B cell (primary cell): ENCODE measurements at regions not wholly inside any gene's neighbourhood (a gene's known extent, or its start where the extent isn't known, plus 50 kb on each side); places are given as distances from the start of the nearest gene placed in this dataset.

Experiments used
- ATAC-seq: fragments of 200-7000 bp; cut with Tn5 transposase; one replicate; pipeline ENCODE4 v1.10.0; 2021; ENCODE audit warnings: low read depth, mild to moderate bottlenecking, moderate number of reproducible peaks, moderate library complexity
- CTCF ChIA-PET: fragments of 350-600 bp; sonication (Branson Sonifier 250); formaldehyde crosslinking; loops from one replicate; lab custom pipeline; 2021; ENCODE audit warnings: antibody characterized with exemption, inconsistent platforms; lab: Charles Lee
- POLR2A ChIA-PET: fragments of 350-600 bp; sonication (Branson Sonifier 250); formaldehyde crosslinking; loops from one replicate; lab custom pipeline; 2021; ENCODE audit warnings: antibody characterized with exemption; lab: Charles Lee
- DNase-seq: peaks from one replicate; pipeline ENCODE4 v3.0.0; 2013
- H2AFZ ChIP-seq: 2 replicates; pipeline ENCODE4 v1.6.1; 2012; ENCODE audit warnings: mild to moderate bottlenecking, low read depth, low read length; ENCODE audit not compliant: insufficient read depth, poor library complexity, severe bottlenecking
- H3K27ac ChIP-seq, 2 donors: 1 replicate in 1 of 2; 2 replicates in 1 of 2; pipeline ENCODE4 v1.5.1; 2012 to 2013; ENCODE audit warnings: low read length in 2 of 2, mild to moderate bottlenecking in 2 of 2, moderate library complexity in 1 of 2
- H3K27me3 ChIP-seq, 4 experiments: fragments of 200-600 bp in 1 of 4; sonication (generic) in 1 of 4; replicated peaks in 1 of 4; 1 replicate in 2 of 4; 2 replicates in 2 of 4; pipeline versions ENCODE4 v1.6.1 to v1.7.0; 2013 to 2016; ENCODE audit warnings: low read length in 3 of 4, mild to moderate bottlenecking in 2 of 4, mixed read lengths in 1 of 4, moderate library complexity in 1 of 4; ENCODE audit not compliant: insufficient read depth in 4 of 4, control insufficient read depth in 3 of 4; ENCODE audit errors: control extremely low read depth in 1 of 4
- H3K36me3 ChIP-seq, 2 experiments: replicated peaks in 1 of 2; 1 replicate in 1 of 2; 2 replicates in 1 of 2; pipeline versions ENCODE4 v1.6.1 to v1.7.1; 2013; ENCODE audit warnings: low read length in 1 of 2; ENCODE audit not compliant: insufficient read depth in 2 of 2, control insufficient read depth in 1 of 2; ENCODE audit errors: control extremely low read depth in 1 of 2, extremely low read depth in 1 of 2
- H3K4me1 ChIP-seq, 2 donors: fragments of 200-600 bp in 1 of 2; sonication (generic) in 1 of 2; 1 replicate in 1 of 2; 2 replicates in 1 of 2; pipeline versions ENCODE4 v1.5.1 to v1.6.1; 2013 to 2017; ENCODE audit warnings: low read length in 2 of 2; ENCODE audit not compliant: control insufficient read depth in 2 of 2, insufficient read depth in 2 of 2
- H3K4me2 ChIP-seq: replicated peaks from 2 replicates; pipeline ENCODE3; 2012; ENCODE audit warnings: mild to moderate bottlenecking, low read depth, low read length; ENCODE audit not compliant: poor library complexity, severe bottlenecking
- H3K4me3 ChIP-seq, 5 experiments: fragments of 200-600 bp in 1 of 5; sonication (generic) in 1 of 5; 1 replicate in 3 of 5; 2 replicates in 2 of 5; pipeline versions ENCODE4 v1.5.1 to v1.7.0; 2011 to 2016; ENCODE audit warnings: low read length in 4 of 5, mild to moderate bottlenecking in 4 of 5, low read depth in 2 of 5, control low read depth in 1 of 5, moderate library complexity in 1 of 5; ENCODE audit not compliant: insufficient read depth in 1 of 5; ENCODE audit errors: control extremely low read depth in 1 of 5, extremely low read depth in 1 of 5
- H3K79me2 ChIP-seq: fragments of 200-600 bp; sonication (generic); one replicate; pipeline ENCODE4 v1.6.0; 2016; ENCODE audit warnings: low read length; ENCODE audit not compliant: control insufficient read depth, insufficient read depth
- H3K9ac ChIP-seq: fragments of 200-600 bp; sonication (generic); 2 replicates; pipeline ENCODE4 v1.6.1; 2017; ENCODE audit warnings: mild to moderate bottlenecking, low read length, moderate library complexity
- H3K9me3 ChIP-seq, 3 donors: one replicate each; pipeline versions ENCODE4 v1.6.1 to v1.7.1; 2013; ENCODE audit warnings: low read length in 2 of 3; ENCODE audit not compliant: control insufficient read depth in 2 of 3, insufficient read depth in 1 of 3; ENCODE audit errors: control extremely low read depth in 1 of 3
- H4K20me1 ChIP-seq: 2 replicates; pipeline ENCODE4 v1.6.0; 2012; ENCODE audit warnings: mild to moderate bottlenecking, low read length; ENCODE audit not compliant: insufficient read depth, control insufficient read depth, poor library complexity, severe bottlenecking
- H3K27ac Mint-ChIP-seq: one replicate; pipeline ENCODE4 v1.8.0; 2021; ENCODE audit warnings: mixed read lengths
- H3K27me3 Mint-ChIP-seq: one replicate; pipeline ENCODE4 v1.8.0; 2021; ENCODE audit warnings: mixed read lengths
- H3K4me1 Mint-ChIP-seq: one replicate; pipeline ENCODE4 v1.8.0; 2021; ENCODE audit warnings: mixed read lengths
- H3K4me3 Mint-ChIP-seq: one replicate; pipeline ENCODE4 v1.8.0; 2021; ENCODE audit warnings: mixed read lengths
- H3K9me3 Mint-ChIP-seq: one replicate; pipeline ENCODE4 v1.8.0; 2022; ENCODE audit warnings: mixed read lengths; ENCODE audit not compliant: insufficient read depth
- EZH2 ChIP-seq: IDR thresholded peaks from 2 replicates; pipeline ENCODE4 v1.6.1; 2012; ENCODE audit warnings: borderline replicate concordance, low read depth, mild to moderate bottlenecking, moderate library complexity, low read length; ENCODE audit not compliant: insufficient read depth, poor library complexity, severe bottlenecking
- WGBS: methylation state at CpG from one replicate; pipeline ENCODE4 v1.1.5; 2013; ENCODE audit warnings: missing lambda C conversion rate; ENCODE audit not compliant: insufficient coverage; 5-methylcytosine and 5-hydroxymethylcytosine counted together
- intact Hi-C: fragments of 100-400 bp; cut with micrococcal nuclease; formaldehyde crosslinking; loops from one replicate; pipeline ENCODE4 v1.10.0; 2022
- TF ChIP-seq, protein P1 (sequence below): fragments of 200-600 bp; IDR thresholded peaks from one replicate; pipeline ENCODE4 v1.8.0; 2022; ENCODE audit warnings: antibody characterized with exemption, mild to moderate bottlenecking

GRCh38 chr6:50427267-50427666 lies 286.1 kb upstream of the TFAP2D start:
- H3K4me1 ChIP-seq, result no peaks in the 10 kb centered on the region
- Mint-ChIP-seq H3K27ac (no peak overlapping the region), H3K4me3 (no peak overlapping the region), H3K9me3 (peaks cover 5% of the 10 kb centered on the region), H3K4me1 (no peaks in the 10 kb centered on the region), H3K27me3 (no peaks in the 10 kb centered on the region)
- TF ChIP-seq, protein P1, sequence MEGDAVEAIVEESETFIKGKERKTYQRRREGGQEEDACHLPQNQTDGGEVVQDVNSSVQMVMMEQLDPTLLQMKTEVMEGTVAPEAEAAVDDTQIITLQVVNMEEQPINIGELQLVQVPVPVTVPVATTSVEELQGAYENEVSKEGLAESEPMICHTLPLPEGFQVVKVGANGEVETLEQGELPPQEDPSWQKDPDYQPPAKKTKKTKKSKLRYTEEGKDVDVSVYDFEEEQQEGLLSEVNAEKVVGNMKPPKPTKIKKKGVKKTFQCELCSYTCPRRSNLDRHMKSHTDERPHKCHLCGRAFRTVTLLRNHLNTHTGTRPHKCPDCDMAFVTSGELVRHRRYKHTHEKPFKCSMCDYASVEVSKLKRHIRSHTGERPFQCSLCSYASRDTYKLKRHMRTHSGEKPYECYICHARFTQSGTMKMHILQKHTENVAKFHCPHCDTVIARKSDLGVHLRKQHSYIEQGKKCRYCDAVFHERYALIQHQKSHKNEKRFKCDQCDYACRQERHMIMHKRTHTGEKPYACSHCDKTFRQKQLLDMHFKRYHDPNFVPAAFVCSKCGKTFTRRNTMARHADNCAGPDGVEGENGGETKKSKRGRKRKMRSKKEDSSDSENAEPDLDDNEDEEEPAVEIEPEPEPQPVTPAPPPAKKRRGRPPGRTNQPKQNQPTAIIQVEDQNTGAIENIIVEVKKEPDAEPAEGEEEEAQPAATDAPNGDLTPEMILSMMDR, result no peak
- TF ChIP-seq EZH2, result no peak
- ATAC-seq (no peak), DNase-seq (no peak)
- ChIA-PET POLR2A (no interaction called here), CTCF (no interaction called here)
- intact Hi-C loops, result no loop called here
- H3K27ac ChIP-seq, result no peak overlapping the region
- H4K20me1 ChIP-seq, result no peaks in the 10 kb centered on the region
- no peaks in the 10 kb centered on the region for H3K36me3 ChIP-seq
- no peak overlapping the region for H2AFZ ChIP-seq
- no peaks in the 10 kb centered on the region for H3K27me3 ChIP-seq
- no peaks in the 10 kb centered on the region for H3K9me3 ChIP-seq
- H3K79me2 ChIP-seq, result no peaks in the 10 kb centered on the region
- WGBS, result 100% methylated on average over 2 of the region's 4 CpGs
- H3K4me3 ChIP-seq, result no peak overlapping the region
- H3K4me2 ChIP-seq, result no peak overlapping the region
- H3K9ac ChIP-seq, result no peak overlapping the region

GRCh38 chr6:50437901-50438300 lies 275.4 kb upstream of the TFAP2D start:
- H2AFZ ChIP-seq, result no peak overlapping the region
- CTCF ChIA-PET, result no interaction called here
- ATAC-seq, result no peak
- Mint-ChIP-seq H3K27me3 (no peaks in the 10 kb centered on the region), H3K27ac (no peak overlapping the region), H3K9me3 (peaks cover 3% of the 10 kb centered on the region), H3K4me3 (no peak overlapping the region), H3K4me1 (no peaks in the 10 kb centered on the region)
- no peak for TF ChIP-seq EZH2
- TF ChIP-seq, protein P1, result no peak
- H3K36me3 ChIP-seq, result no peaks in the 10 kb centered on the region
- no CpG with 5 or more reads among the region's 1 CpG for WGBS
- no peak overlapping the region for H3K9ac ChIP-seq
- H4K20me1 ChIP-seq, result no peaks in the 10 kb centered on the region
- H3K9me3 ChIP-seq, result no peaks in the 10 kb centered on the region
- H3K27ac ChIP-seq, result no peak overlapping the region
- H3K79me2 ChIP-seq, result no peaks in the 10 kb centered on the region
- DNase-seq, result no peak
- no peaks in the 10 kb centered on the region for H3K4me1 ChIP-seq
- no peak overlapping the region for H3K4me3 ChIP-seq
- H3K4me2 ChIP-seq, result no peak overlapping the region
- H3K27me3 ChIP-seq, result no peaks in the 10 kb centered on the region
- POLR2A ChIA-PET, result no interaction called here
- intact Hi-C loops, result no loop called here
